ENCODE measurements at regions not wholly inside any gene's neighbourhood (a gene's known extent, or its start where the extent isn't known, plus 50 kb on each side); places are given as distances from the start of the nearest gene placed in this dataset.

- no peak for TF ChIP-seq BHLHE40 (IDR thresholded peaks at IDR 0.05; ENCODE audit: low read depth, low read length)
- peak; percentile 97 for TF ChIP-seq MAFK (IDR thresholded peaks at IDR 0.05; ENCODE audit: low read depth, low read length)
- Histone ChIP-seq H3K9ac (ENCODE audit: low read depth, low read length) (no peak overlapping the region), H3K27me3 (ENCODE audit: control insufficient read depth, insufficient read depth, low read length) (peaks cover 3% of the 10 kb centered on the region), H2BK5ac (ENCODE audit: low read depth, low read length, poor library complexity, severe bottlenecking) (no peak overlapping the region), H3K9me1 (ENCODE audit: insufficient read depth, low read length) (no peaks in the 10 kb centered on the region), H3K18ac (ENCODE audit: low read depth, low read length) (no peak overlapping the region), H4K8ac (ENCODE audit: low read depth in 2 of 2, low read length in 2 of 2) (no peak overlapping the region), H3K4me2 (ENCODE audit: low read depth, low read length) (no peak overlapping the region), H2AFZ (replicated peaks; ENCODE audit: low read length, poor library complexity) (no peak overlapping the region), H4K91ac (ENCODE audit: insufficient read depth, low read depth, low read length) (no peak overlapping the region), H3K4me3 (ENCODE audit: insufficient read depth, low read depth, low read length) (no peak overlapping the region), H3K23ac (ENCODE audit: low read depth, low read length) (no peak overlapping the region), H3K9me3 (ENCODE audit: control insufficient read depth, insufficient read depth, low read length) (no peaks in the 10 kb centered on the region), H3K79me1 (ENCODE audit: low read depth in 1 of 2, low read length in 2 of 2) (no peaks in the 10 kb centered on the region), H3K4ac (ENCODE audit: low read depth, low read length) (no peak overlapping the region), H4K5ac (ENCODE audit: low read depth, low read length) (no peak overlapping the region), H2BK20ac (ENCODE audit: low read depth, low read length) (no peak overlapping the region), H3K36me3 (ENCODE audit: control insufficient read depth, insufficient read depth, low read length) (no peaks in the 10 kb centered on the region), H2AK5ac (ENCODE audit: low read depth, low read length) (no peak overlapping the region), H2AK9ac (replicated peaks; ENCODE audit: low read depth, low read length, poor library complexity) (no peak overlapping the region), H2BK120ac (ENCODE audit: low read depth, low read length) (no peak overlapping the region), H3K56ac (ENCODE audit: extremely low read depth, insufficient read depth, low read length) (no peak overlapping the region), H3K14ac (replicated peaks; ENCODE audit: low read depth, low read length) (no peak overlapping the region), H2BK15ac (ENCODE audit: low read depth, low read length) (no peak overlapping the region), H3K4me1 (ENCODE audit: control insufficient read depth, insufficient read depth, low read length) (0 out of 2 replicates have a peak, but pooled peaks cover 2% of the 10 kb centered on the region), H3K27ac (ENCODE audit: insufficient read depth, low read length) (no peak overlapping the region), H4K20me1 (ENCODE audit: insufficient read depth, low read length) (no peaks in the 10 kb centered on the region)
- intact Hi-C loops (cut with micrococcal nuclease) (no loop called here), in situ Hi-C loops (cut with MboI; ENCODE audit: low sequenced_read_pairs) (no loop called here), dilution Hi-C loops (cut with HindIII; ENCODE audit: low sequenced_read_pairs, unreplicated experiment) (no loop called here)
- ATAC-seq (ENCODE audit: low read depth) (no peak), DNase-seq (no peak)
- POLR2A ChIA-PET (ENCODE audit: unreplicated experiment) = no interaction called here
- no TSS peak for BruUV-seq (replicated peaks)
- CTCF ChIA-PET = no interaction called here
These were observed 82.1 kb upstream of the ARHGEF3 start for GRCh38 chr3:56883828-56884227.
